ENCODE measurements at regions not wholly inside any gene's neighbourhood (a gene's known extent, or its start where the extent isn't known, plus 50 kb on each side); places are given as distances from the start of the nearest gene placed in this dataset.

- Histone ChIP-seq H3K4me3 (ENCODE audit: insufficient read depth, low read length) (no peak overlapping the region), H3K36me3 (ENCODE audit: insufficient read depth, low read length) (no peaks in the 10 kb centered on the region), H4K20me1 (ENCODE audit: insufficient read depth, low read length) (no peaks in the 10 kb centered on the region), H3K27me3 (ENCODE audit: insufficient read depth, low read length) (no peaks in the 10 kb centered on the region), H2AFZ (ENCODE audit: low read length) (no peak overlapping the region), H3K27ac (ENCODE audit: low read depth, low read length) (no peak overlapping the region), H3K4me1 (ENCODE audit: insufficient read depth, low read length) (no peaks in the 10 kb centered on the region), H3K4me2 (ENCODE audit: insufficient read depth, low read length) (no peak overlapping the region), H3K79me2 (ENCODE audit: insufficient read depth, low read length) (no peaks in the 10 kb centered on the region), H3K9me3 (ENCODE audit: low read depth, low read length) (no peaks in the 10 kb centered on the region)
- no peak for DNase-seq (ENCODE audit: insufficient read length, low spot score, missing footprints)
- TF ChIP-seq CTCF (IDR thresholded peaks at IDR 0.05; ENCODE audit: extremely low read depth, low read depth, low read length) = no peak
Observed at GRCh38 chr4:179539641-179540040, 2097.4 kb upstream of the AGA start.

- no peak overlapping the region for H2AFZ ChIP-seq (ENCODE audit: low read length)
Observed at GRCh38 chr4:179543771-179544170, 2101.5 kb upstream of the AGA start.

GRCh38 chr4:179544496-179544895 is 2102.3 kb upstream of the AGA start:
- H3K36me3 ChIP-seq (ENCODE audit: insufficient read depth, low read length) = no peaks in the 10 kb centered on the region
- no peak overlapping the region for H3K4me3 ChIP-seq (ENCODE audit: insufficient read depth, low read length)
- DNase-seq (ENCODE audit: insufficient read length, low spot score, missing footprints) = no peak
- no peak overlapping the region for H2AFZ ChIP-seq (ENCODE audit: low read length)
- no peaks in the 10 kb centered on the region for H3K27me3 ChIP-seq (ENCODE audit: insufficient read depth, low read length)
- no peak overlapping the region for H3K27ac ChIP-seq (ENCODE audit: low read depth, low read length)
- no peak for TF ChIP-seq CTCF (IDR thresholded peaks at IDR 0.05; ENCODE audit: extremely low read depth, low read depth, low read length)
- H3K9me3 ChIP-seq (ENCODE audit: low read depth, low read length) = no peaks in the 10 kb centered on the region
- H3K4me2 ChIP-seq (ENCODE audit: insufficient read depth, low read length) = no peak overlapping the region
- H4K20me1 ChIP-seq (ENCODE audit: insufficient read depth, low read length) = no peaks in the 10 kb centered on the region
- no peaks in the 10 kb centered on the region for H3K79me2 ChIP-seq (ENCODE audit: insufficient read depth, low read length)
- no peaks in the 10 kb centered on the region for H3K4me1 ChIP-seq (ENCODE audit: insufficient read depth, low read length)

More at GRCh38 chr4:179543771-179544170, 2101.5 kb upstream of the AGA start:
- Histone ChIP-seq H3K4me2 (ENCODE audit: insufficient read depth, low read length) (no peak overlapping the region), H3K4me1 (ENCODE audit: insufficient read depth, low read length) (no peaks in the 10 kb centered on the region), H3K9me3 (ENCODE audit: low read depth, low read length) (no peaks in the 10 kb centered on the region), H3K27ac (ENCODE audit: low read depth, low read length) (no peak overlapping the region), H3K27me3 (ENCODE audit: insufficient read depth, low read length) (no peaks in the 10 kb centered on the region), H3K4me3 (ENCODE audit: insufficient read depth, low read length) (no peak overlapping the region), H3K79me2 (ENCODE audit: insufficient read depth, low read length) (no peaks in the 10 kb centered on the region), H4K20me1 (ENCODE audit: insufficient read depth, low read length) (no peaks in the 10 kb centered on the region), H3K36me3 (ENCODE audit: insufficient read depth, low read length) (no peaks in the 10 kb centered on the region)
- no peak for DNase-seq (ENCODE audit: insufficient read length, low spot score, missing footprints)
- TF ChIP-seq CTCF (IDR thresholded peaks at IDR 0.05; ENCODE audit: extremely low read depth, low read depth, low read length) = no peak

GRCh38 chr4:179552131-179552530 is 2109.9 kb upstream of the AGA start:
- no peak for DNase-seq (ENCODE audit: insufficient read length, low spot score, missing footprints)
- Histone ChIP-seq H3K36me3 (ENCODE audit: insufficient read depth, low read length) (no peaks in the 10 kb centered on the region), H4K20me1 (ENCODE audit: insufficient read depth, low read length) (no peaks in the 10 kb centered on the region), H3K79me2 (ENCODE audit: insufficient read depth, low read length) (no peaks in the 10 kb centered on the region), H3K4me2 (ENCODE audit: insufficient read depth, low read length) (no peak overlapping the region), H3K27ac (ENCODE audit: low read depth, low read length) (no peak overlapping the region), H3K27me3 (ENCODE audit: insufficient read depth, low read length) (no peaks in the 10 kb centered on the region), H3K9me3 (ENCODE audit: low read depth, low read length) (no peaks in the 10 kb centered on the region), H2AFZ (ENCODE audit: low read length) (no peak overlapping the region), H3K4me1 (ENCODE audit: insufficient read depth, low read length) (no peaks in the 10 kb centered on the region), H3K4me3 (ENCODE audit: insufficient read depth, low read length) (no peak overlapping the region)
- TF ChIP-seq CTCF (IDR thresholded peaks at IDR 0.05; ENCODE audit: extremely low read depth, low read depth, low read length) = no peak
